Right lobe of liver (tissue), 4 donors: ENCODE measurements at regions not wholly inside any gene's neighbourhood (a gene's known extent, or its start where the extent isn't known, plus 50 kb on each side); places are given as distances from the start of the nearest gene placed in this dataset.

Experiments
- CTCF ChIP-seq, 4 donors: fragments of 200-600 bp in 3 of 4; fragments of 450-650 bp in 1 of 4; IDR thresholded peaks; one replicate each; pipeline versions ENCODE4 v1.5.1 to v1.8.0; 2016 to 2022; ENCODE audit warnings: antibody characterized with exemption in 4 of 4, mild to moderate bottlenecking in 2 of 4
- POLR2A ChIP-seq: fragments of 450-650 bp; IDR thresholded peaks from one replicate; pipeline ENCODE4 v1.6.1; 2017; ENCODE audit warnings: antibody characterized with exemption, mild to moderate bottlenecking
- donor health status: DM: no; HTN: no; CAD: no.
- donor health status: DM: no; HTN: no; CAD: no.
- donor health status: DM: no; HTN: yes; CAD: no.

- TF ChIP-seq CTCF (IDR thresholded peaks at IDR 0.05): no peak
- no peak for TF ChIP-seq POLR2A
Observed at GRCh38 chr15:20340931-20341661, 200.5 kb downstream of the GOLGA6L6 start.
